ENCODE measurements at regions not wholly inside any gene's neighbourhood (a gene's known extent, or its start where the extent isn't known, plus 50 kb on each side); places are given as distances from the start of the nearest gene placed in this dataset.

GRCh38 chr2:222054813-222055212, 244.0 kb downstream of the PAX3 start:
- DNase-seq (ENCODE audit: low spot score), result no peak
- no peak for TF ChIP-seq CTCF (IDR thresholded peaks at IDR 0.05; ENCODE audit: extremely low read depth, insufficient read depth, missing control alignments)
- in situ Hi-C loops (cut with MboI; ENCODE audit: low pct_unique_long_range_greater_than_20kb, low sequenced_read_pairs, unreplicated experiment), result loop anchor here (25.0 kb wide), 2 partner anchors 232 to 507 kb away; partner anchors contain the start of gene PAX3

- no peak for DNase-seq (ENCODE audit: low spot score)
- no peak for TF ChIP-seq CTCF (IDR thresholded peaks at IDR 0.05; ENCODE audit: extremely low read depth, insufficient read depth, missing control alignments)
- in situ Hi-C loops (cut with MboI; ENCODE audit: low pct_unique_long_range_greater_than_20kb, low sequenced_read_pairs, unreplicated experiment), result loop anchor here (25.0 kb wide), 2 partner anchors 234 to 509 kb away; partner anchors contain the start of gene PAX3
Observed at GRCh38 chr2:222052934-222053367, 245.8 kb downstream of the PAX3 start.

- in situ Hi-C loops (cut with MboI; ENCODE audit: low pct_unique_long_range_greater_than_20kb, low sequenced_read_pairs, unreplicated experiment), result loop anchor here (25.0 kb wide), 2 partner anchors 236 to 511 kb away; partner anchors contain the start of gene PAX3
- no peak for DNase-seq (ENCODE audit: low spot score)
- no peak for TF ChIP-seq CTCF (IDR thresholded peaks at IDR 0.05; ENCODE audit: extremely low read depth, insufficient read depth, missing control alignments)
Observed at GRCh38 chr2:222050981-222051380, 247.8 kb downstream of the PAX3 start.

- in situ Hi-C loops (cut with MboI; ENCODE audit: low pct_unique_long_range_greater_than_20kb, low sequenced_read_pairs, unreplicated experiment), result loop anchor here (25.0 kb wide), 2 partner anchors 237 to 512 kb away; partner anchors contain the start of gene PAX3
- no peak for DNase-seq (ENCODE audit: low spot score)
- TF ChIP-seq CTCF (IDR thresholded peaks at IDR 0.05; ENCODE audit: extremely low read depth, insufficient read depth, missing control alignments), result no peak
Observed at GRCh38 chr2:222049946-222050345, 248.9 kb downstream of the PAX3 start.

GRCh38 chr2:222043897-222044296, 254.9 kb downstream of the PAX3 start:
- in situ Hi-C loops (cut with MboI; ENCODE audit: low pct_unique_long_range_greater_than_20kb, low sequenced_read_pairs, unreplicated experiment), result no loop called here

GRCh38 chr2:222042666-222043065, 256.1 kb downstream of the PAX3 start:
- TF ChIP-seq CTCF (IDR thresholded peaks at IDR 0.05; ENCODE audit: extremely low read depth, insufficient read depth, missing control alignments), result no peak
- no peak for DNase-seq (ENCODE audit: low spot score)
- in situ Hi-C loops (cut with MboI; ENCODE audit: low pct_unique_long_range_greater_than_20kb, low sequenced_read_pairs, unreplicated experiment), result no loop called here

More at GRCh38 chr2:222043897-222044296, 254.9 kb downstream of the PAX3 start:
- DNase-seq (ENCODE audit: low spot score), result no peak
- no peak for TF ChIP-seq CTCF (IDR thresholded peaks at IDR 0.05; ENCODE audit: extremely low read depth, insufficient read depth, missing control alignments)
